Activated naive CD8-positive, alpha-beta T cell treated with anti-CD3 and anti-CD28 coated beads for 36 hours (primary cell): ENCODE measurements at regions not wholly inside any gene's neighbourhood (a gene's known extent, or its start where the extent isn't known, plus 50 kb on each side); places are given as distances from the start of the nearest gene placed in this dataset.

Experiments
- DNase-seq: peaks from one replicate; pipeline ENCODE4 v3.0.0; 2021
- H3K27ac Mint-ChIP-seq: one replicate; pipeline ENCODE4 v1.8.0; 2022; ENCODE audit warnings: mild to moderate bottlenecking, moderate library complexity, mixed read lengths
- H3K27me3 Mint-ChIP-seq: one replicate; pipeline ENCODE4 v1.8.0; 2022; ENCODE audit warnings: mild to moderate bottlenecking, mixed read lengths
- H3K36me3 Mint-ChIP-seq: one replicate; pipeline ENCODE4 v1.8.0; 2021; ENCODE audit warnings: mild to moderate bottlenecking, mixed read lengths
- H3K4me1 Mint-ChIP-seq: one replicate; pipeline ENCODE4 v1.8.0; 2021; ENCODE audit warnings: mixed read lengths
- H3K4me3 Mint-ChIP-seq: one replicate; pipeline ENCODE4 v1.8.0; 2022; ENCODE audit warnings: mild to moderate bottlenecking, moderate library complexity, mixed read lengths
- H3K9me3 Mint-ChIP-seq: one replicate; pipeline ENCODE4 v1.8.0; 2022; ENCODE audit warnings: mixed read lengths

DNA sequence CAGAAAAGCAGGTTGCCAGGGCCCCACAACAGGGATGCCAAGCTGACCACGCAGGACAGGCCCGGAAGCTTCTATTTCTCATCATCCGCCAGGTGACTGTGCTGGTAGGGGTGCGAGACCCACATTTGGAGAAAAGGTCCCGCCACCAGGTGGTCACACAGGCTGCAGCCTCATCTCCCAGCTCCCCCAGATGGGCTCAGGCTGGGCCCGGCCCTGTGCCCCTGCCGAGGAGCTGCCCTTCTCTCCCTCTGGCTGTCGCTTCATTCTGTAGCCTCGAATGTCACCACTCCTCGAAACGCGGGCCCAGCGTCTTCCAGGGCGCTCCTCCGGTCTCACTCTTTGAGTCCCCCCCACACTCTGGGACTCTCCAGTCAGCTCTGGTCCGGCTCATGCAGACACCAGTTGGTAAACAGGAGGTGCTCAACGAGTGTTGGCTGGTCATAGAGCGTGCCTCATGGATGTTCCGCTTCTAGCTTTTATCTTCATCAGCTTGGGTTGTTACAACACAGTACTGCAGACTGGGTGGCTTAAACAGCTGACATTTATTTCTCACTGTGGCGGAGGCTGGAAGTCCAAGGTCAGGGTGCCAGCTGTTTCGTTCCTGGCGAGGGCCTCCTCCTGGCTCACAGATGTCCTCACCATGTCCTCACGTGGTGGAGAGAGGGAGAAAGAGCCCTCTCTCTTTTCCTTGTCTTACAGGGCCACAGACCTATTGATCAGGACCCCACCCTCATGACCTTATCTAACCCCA is 87.1 kb downstream of the TEX29 start:
- Mint-ChIP-seq H3K27me3 (peaks cover 11% of the 10 kb centered on the region), H3K36me3 (no peaks in the 10 kb centered on the region), H3K9me3 (no peaks in the 10 kb centered on the region), H3K4me1 (no peaks in the 10 kb centered on the region), H3K4me3 (no peak overlapping the region), H3K27ac (no peak overlapping the region)
- no peak for DNase-seq

DNA sequence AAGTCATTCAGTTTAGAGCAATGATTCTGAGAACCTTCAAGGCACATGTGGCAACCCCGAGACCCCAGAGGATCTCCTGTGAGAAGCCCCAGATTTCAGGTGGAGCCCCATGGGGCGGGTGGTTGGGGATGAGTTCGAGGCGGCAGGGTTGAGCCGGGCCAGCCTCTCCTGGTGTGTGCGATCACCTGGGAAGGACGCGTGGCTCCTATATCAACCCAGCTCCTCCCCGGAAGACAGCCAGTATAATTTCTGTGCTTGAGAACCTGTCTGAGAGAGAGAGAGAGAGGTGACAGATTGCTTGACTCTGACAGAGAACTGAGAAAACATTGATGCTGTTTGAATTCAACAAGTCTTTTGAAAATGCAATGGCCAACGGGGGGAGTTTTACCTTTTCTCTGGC is 89.0 kb downstream of the TEX29 start:
- Mint-ChIP-seq H3K4me1 (no peaks in the 10 kb centered on the region), H3K9me3 (no peaks in the 10 kb centered on the region), H3K27me3 (peaks cover 12% of the 10 kb centered on the region), H3K4me3 (no peak overlapping the region), H3K27ac (no peak overlapping the region), H3K36me3 (no peaks in the 10 kb centered on the region)
- DNase-seq = no peak

DNA sequence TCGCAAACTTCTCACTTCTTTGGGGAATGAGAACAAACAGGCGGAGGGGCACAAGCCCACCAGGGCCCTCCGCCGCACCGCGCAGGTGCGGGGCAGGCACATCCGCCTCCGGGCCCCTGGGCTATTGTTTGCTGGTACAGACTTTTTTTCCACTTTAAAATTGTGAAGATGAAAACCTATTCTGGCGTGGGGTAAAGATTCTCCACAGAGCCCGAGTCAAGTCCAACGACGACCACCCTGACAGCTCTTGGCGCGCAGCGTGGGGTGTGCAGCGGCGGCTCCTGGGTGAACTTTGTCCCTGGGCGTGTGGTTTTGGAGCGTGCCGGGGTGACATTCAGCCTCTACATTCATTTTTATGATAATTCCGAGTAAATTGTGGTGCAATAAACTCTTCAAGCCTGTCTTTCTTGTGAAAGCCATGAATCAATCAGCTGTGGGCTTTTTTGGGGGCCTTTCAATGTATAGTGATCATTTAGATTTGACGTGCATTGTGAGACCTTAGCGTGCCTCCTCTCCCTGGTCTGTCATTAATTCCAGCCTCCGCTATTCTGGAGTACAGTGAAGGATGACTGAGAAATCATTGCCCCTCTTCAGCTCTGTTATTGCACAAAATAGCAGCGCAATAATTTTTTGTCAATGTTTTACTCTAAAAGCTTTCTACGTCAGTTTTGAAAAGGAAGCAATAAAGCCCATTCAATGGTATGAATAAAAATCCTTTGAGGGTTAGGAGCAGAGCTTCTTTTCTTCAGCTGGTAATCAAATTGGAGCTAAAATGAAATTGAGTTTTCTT is 90.0 kb downstream of the TEX29 start:
- peaks cover 12% of the 10 kb centered on the region for H3K27me3 Mint-ChIP-seq
- H3K9me3 Mint-ChIP-seq = no peaks in the 10 kb centered on the region
- no peak overlapping the region for H3K27ac Mint-ChIP-seq

DNA sequence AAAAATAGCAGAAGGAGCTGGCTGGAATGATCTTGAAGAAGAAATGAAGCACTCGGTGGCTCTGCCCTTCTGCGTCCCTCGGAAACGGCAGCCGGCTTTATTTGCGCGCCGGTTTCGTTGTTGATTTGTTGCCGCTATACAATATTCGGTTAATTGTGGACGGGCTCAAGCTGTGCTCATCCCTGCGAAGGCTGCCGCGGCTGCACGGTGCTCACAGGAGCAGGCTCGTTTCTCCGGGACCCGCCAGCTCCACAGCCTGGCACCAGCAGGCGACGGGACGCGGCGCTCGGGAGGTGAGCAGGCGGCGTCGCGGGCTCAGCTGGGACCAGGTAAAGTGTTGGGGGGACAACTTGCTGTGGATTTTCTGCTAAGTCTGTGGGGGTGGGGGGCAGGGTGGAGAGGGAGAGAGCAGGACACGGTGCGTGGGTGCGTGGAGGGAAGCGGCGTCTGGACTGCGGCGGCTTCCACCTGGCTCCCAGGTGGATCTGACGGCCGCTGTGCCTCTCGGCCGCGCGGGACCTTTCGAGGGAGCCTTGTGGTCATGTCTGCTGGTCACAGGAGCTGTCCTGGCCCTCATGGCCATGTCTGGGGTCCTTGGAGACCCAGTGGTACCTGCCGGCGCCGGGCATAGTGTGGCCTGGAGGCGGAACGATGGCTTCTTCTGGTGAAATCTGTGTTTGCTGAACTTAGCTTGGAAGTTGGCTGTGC is 90.9 kb downstream of the TEX29 start:
- Mint-ChIP-seq H3K4me3 (no peak overlapping the region), H3K27me3 (peaks cover 12% of the 10 kb centered on the region), H3K4me1 (no peaks in the 10 kb centered on the region), H3K9me3 (no peaks in the 10 kb centered on the region), H3K27ac (no peak overlapping the region), H3K36me3 (no peaks in the 10 kb centered on the region)
- no peak for DNase-seq

More for the DNA sequence above, 90.0 kb downstream of the TEX29 start:
- DNase-seq = no peak
- no peak overlapping the region for H3K4me3 Mint-ChIP-seq
- no peaks in the 10 kb centered on the region for H3K36me3 Mint-ChIP-seq
- H3K4me1 Mint-ChIP-seq = no peaks in the 10 kb centered on the region

DNA sequence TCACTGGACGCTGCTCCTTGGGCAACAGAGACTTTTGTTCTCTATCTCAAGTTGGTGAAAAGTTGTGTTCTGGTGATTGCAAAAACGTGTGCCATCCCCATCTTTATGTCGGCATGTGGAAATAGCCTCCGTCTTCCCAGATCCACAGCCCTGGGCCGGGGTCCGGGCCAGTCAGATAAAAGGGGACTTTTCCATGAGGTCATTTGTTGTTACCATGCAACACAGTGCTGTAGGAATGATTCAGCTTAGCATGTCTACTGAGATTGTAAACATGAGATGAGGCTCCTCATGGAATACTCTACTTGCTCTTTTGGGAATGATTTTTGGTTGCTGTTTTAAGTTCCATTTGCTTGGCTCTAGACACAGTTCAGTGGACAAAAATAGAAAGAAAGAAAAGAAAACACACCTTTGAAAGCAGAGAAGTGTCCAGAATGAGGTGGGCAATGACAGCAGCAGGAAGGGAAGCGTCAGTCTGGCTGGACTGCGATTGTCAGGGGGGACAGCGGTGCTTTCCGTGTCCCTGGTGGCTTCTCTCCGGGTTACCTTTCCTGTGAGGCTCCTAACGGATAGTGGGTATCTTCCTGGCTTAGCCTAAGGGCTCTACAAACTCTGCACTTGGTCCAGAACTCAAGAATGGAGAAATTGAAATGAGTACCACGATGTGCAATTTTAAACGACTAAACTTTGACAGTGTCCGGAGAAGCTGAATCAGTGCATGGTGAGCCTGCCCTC is 91.6 kb downstream of the TEX29 start:
- Mint-ChIP-seq H3K36me3 (no peaks in the 10 kb centered on the region), H3K4me1 (no peaks in the 10 kb centered on the region), H3K27me3 (peaks cover 12% of the 10 kb centered on the region), H3K4me3 (no peak overlapping the region), H3K9me3 (no peaks in the 10 kb centered on the region), H3K27ac (no peak overlapping the region)
- no peak for DNase-seq

DNA sequence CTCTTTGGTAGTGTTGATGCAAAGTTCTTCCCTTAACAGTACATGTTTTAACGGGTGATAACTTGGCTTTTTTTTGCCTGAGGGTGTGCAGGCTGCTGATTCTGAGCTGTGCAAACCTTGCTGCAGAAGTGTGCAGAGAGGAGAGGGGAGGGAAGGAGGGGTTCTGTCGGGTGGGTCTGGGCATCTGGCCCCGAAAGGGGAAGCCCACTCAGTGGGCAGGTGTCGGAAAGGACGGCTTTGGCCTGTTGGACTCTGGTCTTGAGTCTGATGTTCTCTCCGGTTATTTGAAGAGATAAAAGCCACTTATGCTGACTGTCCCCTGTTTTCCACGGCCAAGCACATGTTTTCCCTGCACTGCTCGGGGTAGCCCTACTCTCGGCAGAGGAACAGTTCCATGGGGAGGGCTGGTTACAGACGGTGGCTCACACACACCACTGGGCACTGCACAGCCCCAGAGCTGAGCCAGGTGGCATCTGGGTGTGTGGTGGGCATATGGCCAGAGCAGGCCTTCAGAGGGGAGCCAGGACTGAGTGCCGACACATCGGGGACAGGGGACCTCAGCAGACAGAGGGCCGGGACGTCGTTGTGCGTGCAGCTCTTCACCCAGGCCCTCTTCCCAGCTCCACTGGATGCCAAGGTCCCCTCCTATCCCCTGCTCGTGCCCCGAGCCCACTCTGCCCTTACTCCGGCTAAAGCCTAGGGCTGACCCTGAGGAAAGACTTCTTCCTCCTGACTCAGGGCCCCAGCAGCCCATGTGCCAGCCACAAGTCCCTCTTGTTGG is 93.2 kb downstream of the TEX29 start:
- no peaks in the 10 kb centered on the region for H3K9me3 Mint-ChIP-seq
- H3K36me3 Mint-ChIP-seq = no peaks in the 10 kb centered on the region
- H3K27me3 Mint-ChIP-seq = peaks cover 12% of the 10 kb centered on the region
- no peak for DNase-seq
- H3K4me1 Mint-ChIP-seq = no peaks in the 10 kb centered on the region
- no peak overlapping the region for H3K27ac Mint-ChIP-seq
- H3K4me3 Mint-ChIP-seq = no peak overlapping the region

DNA sequence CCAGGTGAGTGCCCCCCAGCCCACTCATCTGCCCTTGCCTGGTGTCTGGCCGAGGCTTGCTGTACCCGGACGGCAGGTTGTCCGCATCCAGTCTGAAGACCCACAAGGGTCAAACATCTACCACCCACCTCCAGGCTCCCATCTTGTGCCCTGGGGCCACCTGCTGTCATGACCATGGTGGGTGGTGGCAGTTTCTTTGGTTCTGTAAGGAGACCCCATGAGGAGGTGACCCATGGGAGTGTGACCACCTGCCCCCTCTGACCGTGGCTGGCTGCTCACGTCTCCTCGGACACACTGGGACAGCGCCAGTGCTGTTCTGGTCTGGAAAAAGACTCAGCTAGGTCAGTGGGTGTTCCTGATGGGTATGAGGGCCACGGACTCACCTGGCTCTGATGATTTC is 93.9 kb downstream of the TEX29 start:
- Mint-ChIP-seq H3K27me3 (peaks cover 12% of the 10 kb centered on the region), H3K36me3 (no peaks in the 10 kb centered on the region), H3K27ac (no peak overlapping the region), H3K9me3 (no peaks in the 10 kb centered on the region), H3K4me3 (no peak overlapping the region), H3K4me1 (no peaks in the 10 kb centered on the region)
- no peak for DNase-seq

DNA sequence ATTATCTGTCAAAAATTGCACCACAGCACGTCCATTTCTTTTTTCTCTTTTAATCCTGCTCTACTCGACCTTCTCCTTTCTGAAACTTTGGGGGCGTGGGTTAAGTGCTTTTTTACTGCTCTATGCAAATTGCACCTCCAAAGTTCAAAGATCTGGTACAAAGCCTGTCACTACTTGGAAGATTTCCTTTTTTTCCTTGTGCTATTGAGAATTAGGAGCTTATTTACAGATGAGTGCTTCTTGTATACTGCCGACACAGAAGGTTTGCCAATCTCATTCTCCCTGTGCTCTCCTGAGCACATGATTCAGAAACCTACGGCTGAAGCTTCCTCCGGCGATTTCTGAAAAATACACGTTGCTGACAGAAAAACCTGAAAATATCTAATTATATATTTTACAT is 94.8 kb downstream of the TEX29 start:
- H3K27ac Mint-ChIP-seq = no peak overlapping the region
- no peak overlapping the region for H3K4me3 Mint-ChIP-seq
- no peak for DNase-seq
- no peaks in the 10 kb centered on the region for H3K4me1 Mint-ChIP-seq
- H3K27me3 Mint-ChIP-seq = peaks cover 12% of the 10 kb centered on the region
- no peaks in the 10 kb centered on the region for H3K36me3 Mint-ChIP-seq
- no peaks in the 10 kb centered on the region for H3K9me3 Mint-ChIP-seq

DNA sequence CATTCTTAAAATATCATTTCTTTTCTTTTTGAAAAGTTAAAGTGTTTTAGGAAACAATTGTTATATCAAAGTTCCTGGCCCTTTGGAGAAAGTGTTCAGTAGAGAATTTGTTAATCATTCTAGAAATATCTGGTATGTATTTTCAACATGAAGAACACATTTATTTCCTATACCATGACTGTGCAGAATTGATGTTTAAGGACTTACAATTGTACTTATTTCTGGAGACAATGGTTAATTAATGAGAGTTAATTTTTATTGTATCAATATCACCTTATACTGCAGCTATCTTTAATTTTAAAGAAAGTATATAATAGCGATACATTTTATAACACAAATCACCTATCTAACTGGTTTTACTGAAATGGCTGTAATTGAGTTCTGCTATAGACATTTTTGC is 95.3 kb downstream of the TEX29 start:
- Mint-ChIP-seq H3K27ac (no peak overlapping the region), H3K4me3 (no peak overlapping the region), H3K9me3 (no peaks in the 10 kb centered on the region), H3K36me3 (no peaks in the 10 kb centered on the region), H3K4me1 (no peaks in the 10 kb centered on the region), H3K27me3 (peaks cover 12% of the 10 kb centered on the region)
- DNase-seq = no peak

DNA sequence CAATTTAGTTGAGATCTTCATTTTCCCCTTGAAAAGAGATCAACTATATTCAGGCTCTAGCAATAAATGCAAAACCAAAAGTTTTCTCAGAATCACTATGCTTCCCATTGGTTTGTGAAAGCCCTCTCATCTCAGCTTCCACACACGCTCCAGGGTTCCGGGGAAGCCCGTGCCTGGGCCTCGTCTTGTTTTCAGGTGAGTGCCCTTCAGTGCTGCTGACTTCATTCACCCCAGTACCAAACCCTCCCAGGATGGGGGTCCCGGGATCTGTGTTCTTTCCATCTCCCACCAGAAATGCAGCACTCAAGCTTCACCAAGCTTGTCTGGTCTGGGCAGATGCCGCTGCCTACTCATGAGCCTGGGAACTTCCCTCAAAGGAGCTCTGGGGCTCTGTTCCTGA is 97.7 kb downstream of the TEX29 start:
- Mint-ChIP-seq H3K9me3 (no peaks in the 10 kb centered on the region), H3K4me3 (no peak overlapping the region), H3K36me3 (no peaks in the 10 kb centered on the region), H3K4me1 (no peaks in the 10 kb centered on the region), H3K27me3 (no peaks in the 10 kb centered on the region), H3K27ac (no peak overlapping the region)
- DNase-seq = no peak

DNA sequence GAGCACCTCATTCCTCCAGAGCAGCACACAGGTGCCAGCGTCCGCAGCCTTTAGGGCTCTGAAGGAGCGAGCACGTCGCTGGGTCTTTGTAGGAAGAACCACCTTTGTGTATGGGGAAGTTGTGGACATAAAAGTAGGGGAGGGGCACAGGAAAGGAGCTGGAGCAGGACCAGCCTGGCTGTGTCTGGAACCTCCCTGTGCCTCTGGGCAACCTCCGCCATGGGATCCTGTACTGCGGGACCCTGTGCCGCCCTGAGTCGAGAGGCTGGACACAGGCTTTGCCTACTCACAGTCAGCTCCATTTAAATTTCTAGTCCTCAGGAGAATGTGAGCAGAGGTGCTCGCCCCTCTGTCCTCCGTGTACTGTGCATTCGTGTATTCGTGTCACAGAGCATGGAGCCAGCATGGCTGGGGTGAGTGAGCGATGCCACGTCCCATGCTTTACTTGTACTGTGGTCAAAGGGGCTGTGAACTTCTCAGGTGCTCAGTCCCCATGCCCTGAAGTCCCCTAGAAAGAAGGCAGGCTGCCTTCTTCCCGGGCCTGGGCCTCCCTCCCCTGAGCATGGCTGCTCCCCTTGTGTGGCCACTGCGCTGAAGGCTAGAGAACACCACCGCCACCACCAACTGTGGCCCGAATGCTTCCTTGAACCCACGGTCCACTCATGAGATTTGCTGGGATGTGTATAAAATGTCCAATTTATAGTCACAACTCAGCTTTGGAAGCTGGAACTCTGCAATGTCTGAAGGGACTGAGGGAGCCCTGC is 99.9 kb downstream of the TEX29 start:
- H3K9me3 Mint-ChIP-seq = no peaks in the 10 kb centered on the region

DNA sequence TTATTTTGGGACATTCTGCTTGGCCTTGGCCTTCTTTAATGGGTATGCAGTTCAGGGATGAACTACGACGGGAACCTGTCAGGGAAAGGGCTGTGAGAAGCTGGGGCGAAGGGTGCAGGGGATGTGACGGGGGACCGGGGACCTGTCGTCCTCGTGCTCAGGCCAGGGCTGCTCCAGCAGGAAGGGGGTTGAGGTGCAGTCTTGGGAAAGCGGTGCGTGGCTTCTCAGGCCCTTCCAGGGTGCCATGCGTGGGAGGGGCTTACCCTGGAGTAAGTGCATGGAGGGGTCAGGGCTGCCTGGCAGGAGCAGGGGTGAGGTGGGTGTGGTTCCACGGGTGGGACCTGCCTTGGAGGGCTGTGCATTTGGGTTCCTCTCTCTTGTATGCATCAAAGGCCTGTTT is 100.8 kb downstream of the TEX29 start:
- no peak for DNase-seq
- Mint-ChIP-seq H3K36me3 (no peaks in the 10 kb centered on the region), H3K27ac (no peak overlapping the region), H3K9me3 (no peaks in the 10 kb centered on the region), H3K4me3 (no peak overlapping the region), H3K27me3 (no peaks in the 10 kb centered on the region), H3K4me1 (no peaks in the 10 kb centered on the region)

More for the DNA sequence above, 99.9 kb downstream of the TEX29 start:
- no peak overlapping the region for H3K27ac Mint-ChIP-seq
- no peaks in the 10 kb centered on the region for H3K36me3 Mint-ChIP-seq
- no peak for DNase-seq
- H3K4me3 Mint-ChIP-seq = no peak overlapping the region
- H3K4me1 Mint-ChIP-seq = no peaks in the 10 kb centered on the region
- H3K27me3 Mint-ChIP-seq = no peaks in the 10 kb centered on the region

DNA sequence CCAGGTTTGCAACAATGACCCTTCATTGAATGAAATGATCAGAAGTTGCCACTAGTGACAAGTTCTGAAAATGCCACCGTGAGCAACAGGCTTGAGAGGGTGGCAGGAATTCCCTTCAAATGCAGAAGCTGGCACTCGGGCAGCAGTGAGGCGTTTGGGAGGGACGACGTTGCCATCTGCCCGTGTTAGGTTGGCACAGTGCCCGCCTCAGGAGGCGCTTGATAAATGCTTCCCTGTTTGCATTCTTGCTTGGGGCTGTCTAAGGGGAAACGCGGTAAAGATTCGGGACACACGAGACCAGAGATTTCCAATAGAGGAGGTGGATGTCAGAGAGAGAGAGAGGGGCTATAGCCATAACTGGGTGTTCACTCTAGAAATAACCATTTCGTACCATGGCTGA is 101.9 kb downstream of the TEX29 start:
- Mint-ChIP-seq H3K4me1 (no peaks in the 10 kb centered on the region), H3K9me3 (no peaks in the 10 kb centered on the region), H3K36me3 (no peaks in the 10 kb centered on the region), H3K27ac (no peak overlapping the region), H3K4me3 (no peak overlapping the region), H3K27me3 (no peaks in the 10 kb centered on the region)
- no peak for DNase-seq
